ENCODE measurements at regions not wholly inside any gene's neighbourhood (a gene's known extent, or its start where the extent isn't known, plus 50 kb on each side); places are given as distances from the start of the nearest gene placed in this dataset.

DNA sequence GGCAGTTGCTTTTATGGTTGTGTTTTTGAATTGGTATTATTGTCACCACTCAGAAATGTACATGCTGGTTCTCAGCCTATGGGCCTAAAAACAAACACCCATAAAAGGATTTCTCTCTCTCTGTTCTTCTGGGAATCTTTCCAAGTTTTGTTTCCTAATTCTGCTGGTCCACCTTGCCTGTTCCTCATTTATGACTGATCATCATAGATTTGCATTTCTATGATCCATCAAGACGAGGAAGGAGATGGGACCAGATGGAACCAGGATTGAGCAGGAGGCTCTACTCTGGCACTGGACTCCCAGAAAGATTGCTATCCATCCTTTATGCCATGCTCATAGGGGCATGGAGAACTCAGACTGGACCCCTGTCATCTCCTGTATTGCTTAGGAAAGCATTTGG, 162.2 kb downstream of the C1orf94 start:
- TF ChIP-seq, protein P1, sequence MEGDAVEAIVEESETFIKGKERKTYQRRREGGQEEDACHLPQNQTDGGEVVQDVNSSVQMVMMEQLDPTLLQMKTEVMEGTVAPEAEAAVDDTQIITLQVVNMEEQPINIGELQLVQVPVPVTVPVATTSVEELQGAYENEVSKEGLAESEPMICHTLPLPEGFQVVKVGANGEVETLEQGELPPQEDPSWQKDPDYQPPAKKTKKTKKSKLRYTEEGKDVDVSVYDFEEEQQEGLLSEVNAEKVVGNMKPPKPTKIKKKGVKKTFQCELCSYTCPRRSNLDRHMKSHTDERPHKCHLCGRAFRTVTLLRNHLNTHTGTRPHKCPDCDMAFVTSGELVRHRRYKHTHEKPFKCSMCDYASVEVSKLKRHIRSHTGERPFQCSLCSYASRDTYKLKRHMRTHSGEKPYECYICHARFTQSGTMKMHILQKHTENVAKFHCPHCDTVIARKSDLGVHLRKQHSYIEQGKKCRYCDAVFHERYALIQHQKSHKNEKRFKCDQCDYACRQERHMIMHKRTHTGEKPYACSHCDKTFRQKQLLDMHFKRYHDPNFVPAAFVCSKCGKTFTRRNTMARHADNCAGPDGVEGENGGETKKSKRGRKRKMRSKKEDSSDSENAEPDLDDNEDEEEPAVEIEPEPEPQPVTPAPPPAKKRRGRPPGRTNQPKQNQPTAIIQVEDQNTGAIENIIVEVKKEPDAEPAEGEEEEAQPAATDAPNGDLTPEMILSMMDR (IDR thresholded peaks at IDR 0.05 in 8 of 11, conservative IDR thresholded peaks at IDR 0.05 in 3 of 11) = no peak
- TF ChIP-seq POLR2A (IDR thresholded peaks at IDR 0.05) = no peak
- no peak for TF ChIP-seq POLR2AphosphoS5 (IDR thresholded peaks at IDR 0.05)
